Inflammatory macrophage (primary cell): ENCODE measurements at regions not wholly inside any gene's neighbourhood (a gene's known extent, or its start where the extent isn't known, plus 50 kb on each side); places are given as distances from the start of the nearest gene placed in this dataset.

ENCODE experiments used
- DNase-seq, 2 donors: peaks; one replicate each; pipeline ENCODE4 v3.0.0-alpha.2; 2020 to 2022

DNA sequence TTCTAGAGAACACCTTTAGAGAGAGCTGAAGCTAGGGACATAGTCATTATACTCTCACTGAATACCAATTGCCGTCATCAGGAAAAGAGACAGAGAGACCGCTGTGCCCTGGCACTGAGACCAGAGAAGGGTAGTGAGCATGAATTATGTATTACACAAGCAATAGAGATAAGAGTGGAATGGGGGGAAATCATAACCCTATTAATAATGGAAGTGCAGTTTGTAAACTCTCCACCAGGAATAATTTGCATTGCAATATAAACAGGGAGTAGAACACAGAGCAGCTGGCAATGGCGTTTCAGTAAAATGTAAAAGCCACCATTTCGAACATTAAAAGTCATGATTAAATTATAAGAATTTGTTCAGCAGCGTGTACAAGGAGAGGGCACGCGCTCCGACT lies 244.5 kb downstream of the MAFB start:
- DNase-seq = no peak

DNA sequence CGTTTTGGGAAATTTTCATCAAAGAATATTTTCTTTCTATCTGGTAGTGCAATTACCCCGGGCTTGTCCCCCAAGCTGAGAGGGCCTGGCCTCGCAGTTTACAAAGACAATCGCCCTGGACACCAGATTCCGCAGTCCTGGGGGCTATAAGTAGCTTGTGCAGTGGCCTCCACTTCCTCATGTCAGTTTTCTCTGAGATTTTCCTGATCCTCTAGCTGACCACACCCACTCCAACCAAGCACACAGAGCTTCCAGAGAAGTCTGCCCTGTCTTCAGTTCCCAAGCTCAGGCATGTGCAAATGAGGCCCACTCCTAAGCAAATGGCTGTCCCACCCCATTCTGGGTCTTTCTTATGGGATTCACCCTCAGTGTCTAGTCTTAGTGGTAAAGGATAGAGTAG lies 245.3 kb downstream of the MAFB start:
- peak in 1 of 2 donors; percentile 11 for DNase-seq

DNA sequence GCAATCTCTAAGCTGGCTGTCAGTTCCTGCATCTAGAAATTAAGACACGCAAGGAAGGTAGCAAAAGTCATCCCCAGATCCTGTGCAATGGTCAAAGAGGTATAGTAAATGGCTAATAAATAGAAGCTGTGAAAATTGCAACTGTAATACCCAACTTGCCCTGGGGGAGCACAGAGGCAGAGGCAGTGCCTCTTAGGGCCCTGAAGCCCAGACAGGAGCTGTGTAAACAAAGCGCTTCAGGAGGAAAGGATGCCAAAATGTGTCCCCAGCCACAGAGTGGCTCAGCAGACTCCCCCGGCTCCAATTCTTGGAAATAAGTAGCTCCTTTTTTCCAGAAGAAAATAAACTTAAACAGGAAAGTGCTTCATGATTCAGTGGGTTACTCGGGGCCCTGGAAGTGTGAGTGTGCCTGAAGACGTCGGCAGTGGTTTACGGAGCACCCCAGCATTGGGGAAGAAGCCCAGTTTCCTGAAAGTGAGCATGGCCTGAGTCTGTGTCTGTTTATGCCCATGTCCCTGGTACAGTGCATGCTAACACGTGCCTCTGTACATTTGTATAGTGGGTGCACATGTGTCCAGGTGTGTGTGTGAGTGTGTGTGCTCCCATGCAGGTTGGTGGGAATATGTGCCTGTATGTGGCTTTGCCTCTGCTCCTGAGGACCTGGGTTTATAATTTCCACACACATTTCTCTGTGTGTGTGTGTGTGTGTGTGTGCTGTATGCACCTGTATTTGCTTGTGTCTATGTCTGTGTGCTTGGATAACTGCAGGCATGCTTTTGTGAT lies 246.7 kb downstream of the MAFB start:
- DNase-seq = peak in 1 of 2 donors; percentile 23

DNA sequence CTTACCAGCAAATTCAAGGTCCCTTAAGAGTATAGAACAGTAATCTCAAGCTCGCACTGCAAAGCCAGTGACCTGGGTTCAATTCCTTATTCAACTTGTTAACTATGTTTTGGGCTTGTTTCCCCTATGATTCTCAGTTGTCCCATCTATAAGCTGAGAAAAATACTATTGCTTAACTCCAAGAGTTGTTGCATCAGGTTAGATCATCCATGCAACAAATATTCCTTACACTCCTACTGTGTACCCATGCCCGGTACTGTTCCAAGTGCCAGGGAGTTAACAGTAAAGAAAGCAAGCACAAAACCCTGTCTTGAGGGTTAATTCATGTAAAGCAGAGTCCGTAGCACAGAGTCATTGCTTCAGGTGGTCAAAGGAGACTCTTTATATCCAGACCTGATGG lies 247.3 kb downstream of the MAFB start:
- no peak for DNase-seq

DNA sequence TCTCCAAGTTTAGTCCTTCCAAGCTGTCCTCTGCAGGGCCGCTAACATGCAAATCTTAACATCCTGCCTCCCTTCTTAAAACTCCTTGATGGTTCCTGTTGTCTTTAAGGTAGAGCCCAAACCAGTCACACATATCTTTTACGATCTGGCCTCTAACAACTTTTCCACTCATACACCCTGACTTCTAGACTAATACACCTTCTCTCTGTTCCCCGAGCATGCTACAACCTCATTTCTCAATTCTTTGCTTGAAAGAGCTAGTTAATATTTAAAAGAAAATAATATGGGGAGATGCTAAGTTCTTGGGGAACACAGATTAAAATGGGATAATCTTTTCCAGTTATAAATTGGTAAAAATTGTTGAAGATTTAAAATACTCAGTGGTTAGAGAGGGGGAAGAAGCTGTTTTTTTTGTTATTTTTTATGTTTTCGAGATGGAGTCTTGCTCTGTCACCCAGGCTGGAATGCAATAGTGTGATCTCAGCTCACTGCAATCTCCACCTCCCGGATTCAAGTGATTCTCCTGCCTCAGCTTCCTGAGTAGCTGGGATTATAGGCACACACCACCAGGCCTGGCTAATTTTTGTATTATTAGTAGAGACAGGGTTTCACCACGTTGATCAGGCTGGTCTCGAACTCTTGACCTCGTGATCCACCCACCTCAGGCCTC lies 250.7 kb downstream of the MAFB start:
- DNase-seq = no peak

DNA sequence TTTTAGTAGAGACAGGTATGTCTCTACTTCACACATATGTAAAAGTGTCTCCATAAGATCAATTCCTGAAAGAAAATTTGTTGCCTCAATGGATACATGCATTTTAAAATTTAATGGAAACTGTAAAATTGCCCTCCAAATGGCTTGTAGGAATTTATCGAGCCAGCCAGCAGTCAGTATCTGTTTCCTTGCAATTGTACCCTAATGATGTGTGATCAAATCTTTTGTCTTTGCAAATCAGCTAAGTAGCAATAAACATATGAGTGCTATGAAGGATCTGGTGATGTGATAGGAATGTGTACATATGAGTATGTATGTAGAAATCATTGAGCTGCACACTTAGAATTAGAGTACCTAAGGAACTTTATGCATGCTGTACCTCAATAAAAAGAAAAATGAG lies 253.0 kb downstream of the MAFB start:
- DNase-seq = no peak

DNA sequence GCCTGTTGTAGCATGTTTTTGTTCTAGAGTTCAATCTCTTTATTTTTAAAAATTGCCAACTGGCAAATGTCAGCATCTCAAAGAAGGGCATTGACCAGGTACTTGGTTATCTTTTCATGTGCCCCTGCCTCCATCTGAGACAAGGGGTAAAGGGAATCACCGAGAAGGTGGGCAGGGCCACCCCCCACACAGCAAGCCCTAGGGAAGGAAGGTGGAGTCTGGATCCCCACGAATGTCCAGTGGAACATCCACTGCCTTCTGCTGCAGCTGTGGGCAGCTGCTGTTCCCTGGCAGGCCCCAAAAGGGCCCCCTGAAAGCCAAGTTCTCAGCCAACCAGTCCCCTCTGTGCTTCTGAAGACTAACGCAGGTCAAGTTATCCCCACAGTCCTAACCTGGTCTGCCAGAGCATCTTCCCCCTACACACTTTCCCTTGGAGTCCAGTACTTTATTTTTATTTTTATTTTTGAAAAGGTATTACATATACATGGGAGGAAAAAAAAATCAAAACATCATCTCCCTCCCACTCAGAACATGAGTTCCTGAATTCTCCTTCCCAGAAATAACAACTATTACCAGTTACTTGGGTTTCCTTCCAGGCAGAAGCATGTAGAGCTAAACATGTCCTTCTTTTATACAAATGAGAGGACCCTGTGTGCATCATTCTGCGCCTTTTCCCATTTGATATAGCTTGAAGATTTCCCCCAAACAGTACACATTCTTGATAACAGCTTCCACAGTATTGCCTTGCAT lies 253.7 kb downstream of the MAFB start:
- peak; percentile 31 to 40 for DNase-seq

DNA sequence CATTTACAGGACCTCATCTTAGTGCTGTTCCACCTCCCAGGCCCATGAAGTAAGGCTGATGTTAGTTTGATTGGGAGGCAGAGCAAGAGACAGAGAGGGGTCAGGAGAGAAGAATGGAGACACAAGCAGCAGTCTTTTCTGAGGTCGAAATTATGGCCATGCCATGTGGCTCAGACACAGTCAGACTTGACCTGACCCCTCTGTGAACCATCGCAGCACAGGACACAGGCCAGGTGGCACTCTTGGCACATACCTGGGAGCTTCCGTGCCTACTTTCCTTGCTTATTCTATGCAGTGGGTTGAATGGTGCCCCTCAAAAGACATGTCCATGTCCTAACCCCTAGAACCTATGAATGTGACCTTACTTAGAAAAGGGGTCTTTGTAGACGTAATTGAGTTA lies 254.9 kb downstream of the MAFB start:
- no peak for DNase-seq

DNA sequence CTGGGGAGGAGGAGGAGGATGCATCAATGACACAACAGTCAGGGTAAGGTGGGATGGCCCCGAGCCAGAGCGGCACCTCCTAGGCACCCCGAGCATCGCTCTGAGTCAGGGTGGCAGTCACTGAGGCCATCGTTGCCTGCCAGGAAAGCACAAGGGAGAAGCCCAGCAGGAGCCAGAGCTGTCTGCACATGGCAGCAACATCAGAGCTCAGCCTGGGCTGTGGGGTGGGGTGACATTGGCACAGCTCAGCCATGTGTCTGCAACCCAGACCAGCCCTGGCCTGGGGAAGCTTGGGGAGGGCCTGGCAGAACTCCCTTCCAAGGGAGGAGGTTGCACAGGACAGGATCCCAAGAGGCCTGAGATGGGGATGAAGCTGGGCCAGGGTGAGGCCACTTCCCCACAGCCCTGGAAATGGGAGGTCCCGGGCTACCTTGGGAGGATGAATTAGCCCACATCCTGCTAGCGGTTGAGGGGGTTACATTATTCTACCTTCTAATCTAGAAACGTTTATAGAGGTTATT lies 255.6 kb downstream of the MAFB start:
- DNase-seq = no peak

DNA sequence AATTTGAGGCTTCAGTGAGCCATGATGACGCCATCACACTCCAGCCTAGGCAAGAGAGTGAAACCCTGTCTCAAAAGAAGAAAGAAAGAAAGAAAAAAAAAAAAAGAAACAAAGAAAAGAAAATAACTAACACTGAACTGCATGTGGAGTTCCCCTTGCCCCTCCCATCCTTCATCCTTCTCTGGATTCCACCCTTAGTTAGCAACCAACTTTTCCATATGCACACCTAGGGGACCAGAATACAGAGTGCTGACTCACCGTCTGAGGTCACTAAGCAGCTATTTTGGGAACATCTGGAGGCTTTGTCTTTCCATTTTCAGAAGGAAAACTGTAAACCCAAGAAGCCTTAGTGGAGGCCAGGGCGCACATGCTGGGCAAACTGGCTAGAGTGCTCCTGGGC lies 257.4 kb downstream of the MAFB start:
- DNase-seq = no peak

DNA sequence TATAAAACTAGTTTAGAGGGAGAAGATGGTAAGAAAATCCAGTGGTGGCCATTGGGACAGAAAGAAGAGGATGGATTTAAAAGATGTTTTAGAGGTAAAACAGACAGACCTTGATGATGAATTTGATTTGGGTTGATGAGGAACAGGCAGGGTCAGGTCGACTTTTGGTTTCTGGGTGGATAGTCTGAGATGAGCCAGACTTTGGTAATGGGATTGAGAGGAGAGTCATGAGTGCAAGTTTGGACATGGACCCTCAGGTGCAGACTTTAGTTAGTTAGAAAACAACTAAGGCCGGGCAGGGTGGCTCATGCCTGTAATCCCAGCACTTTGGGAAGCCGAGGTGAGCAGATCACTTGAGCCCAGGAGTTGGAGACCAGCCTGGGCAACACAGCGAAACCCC lies 257.9 kb downstream of the MAFB start:
- DNase-seq = no peak

DNA sequence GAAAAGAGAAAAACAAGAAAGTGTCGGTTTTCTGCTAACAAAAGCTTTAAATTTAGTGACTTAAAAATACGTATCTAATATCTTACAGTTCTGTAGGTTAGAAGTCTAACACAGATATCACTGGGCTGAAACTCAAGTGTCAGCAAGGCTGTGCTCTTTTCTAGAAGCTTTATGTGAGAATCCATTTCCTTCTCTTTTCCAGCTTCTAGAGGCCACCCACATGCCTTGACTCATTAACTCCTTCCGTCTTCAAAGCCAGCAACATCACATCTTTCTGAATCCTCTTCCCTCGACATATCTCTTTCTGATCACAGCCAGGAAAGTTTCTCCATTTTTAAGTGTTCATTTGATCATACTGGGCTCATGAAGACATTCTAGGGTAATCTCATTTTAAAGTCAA lies 262.0 kb downstream of the MAFB start:
- peak; percentile 77 to 79 for DNase-seq

DNA sequence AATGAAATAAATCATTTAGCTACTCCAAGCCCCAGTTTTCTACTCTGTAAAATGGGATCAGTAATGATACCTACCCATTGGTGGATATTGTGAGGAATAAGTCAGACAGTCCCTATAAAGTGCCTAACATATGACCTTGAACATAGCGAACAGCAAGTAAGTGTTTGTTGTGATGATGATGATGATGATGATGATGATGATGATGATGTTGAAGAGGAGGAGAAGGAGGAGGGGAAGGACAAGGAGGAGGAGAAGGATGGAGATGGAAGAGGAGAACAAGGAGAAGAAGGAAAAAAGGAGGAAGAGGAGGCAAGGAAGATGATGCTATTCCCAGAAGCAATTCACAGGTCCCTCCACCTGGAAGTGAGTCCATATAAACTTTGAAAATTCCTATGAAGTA lies 264.3 kb downstream of the MAFB start:
- DNase-seq = no peak

DNA sequence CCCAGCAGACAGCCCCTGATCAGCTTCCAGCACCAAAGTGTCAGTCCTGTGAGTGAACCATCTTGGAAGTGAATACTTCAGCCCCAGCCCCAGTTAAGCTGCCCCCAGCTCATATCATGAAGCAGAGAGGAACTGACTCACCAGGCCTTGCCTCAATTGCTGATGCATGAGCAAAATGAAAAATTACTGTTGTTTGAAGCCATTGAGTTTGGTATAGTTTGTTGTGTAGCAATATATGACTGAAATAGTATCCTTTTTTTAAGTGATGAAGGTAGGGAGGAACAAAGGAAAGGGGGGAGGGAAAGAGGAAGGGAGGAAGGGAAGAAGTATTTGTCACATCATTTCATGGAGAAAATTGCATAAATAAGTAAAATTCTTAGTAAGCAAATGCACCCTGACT lies 266.4 kb downstream of the MAFB start:
- DNase-seq = peak in 1 of 2 donors; percentile 25

DNA sequence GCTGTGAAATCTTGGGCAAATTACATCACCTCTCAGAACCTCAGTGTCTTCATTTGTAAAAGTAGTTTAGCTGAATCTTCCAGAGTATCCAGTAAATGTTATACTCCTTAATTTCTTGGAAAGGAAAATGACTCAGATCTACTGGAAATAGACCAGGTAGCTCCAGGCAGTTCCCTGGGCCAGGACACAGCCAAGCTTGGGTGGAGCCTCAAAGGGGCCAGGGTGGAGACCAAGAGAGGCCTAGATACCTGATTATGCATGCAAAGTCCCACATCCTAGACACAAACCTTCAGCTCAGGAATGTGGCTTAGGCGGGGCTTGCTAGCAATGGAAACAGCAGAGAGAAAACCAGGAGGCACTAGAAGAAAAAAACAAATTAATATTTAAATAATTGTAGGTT lies 272.8 kb downstream of the MAFB start:
- DNase-seq = no peak

DNA sequence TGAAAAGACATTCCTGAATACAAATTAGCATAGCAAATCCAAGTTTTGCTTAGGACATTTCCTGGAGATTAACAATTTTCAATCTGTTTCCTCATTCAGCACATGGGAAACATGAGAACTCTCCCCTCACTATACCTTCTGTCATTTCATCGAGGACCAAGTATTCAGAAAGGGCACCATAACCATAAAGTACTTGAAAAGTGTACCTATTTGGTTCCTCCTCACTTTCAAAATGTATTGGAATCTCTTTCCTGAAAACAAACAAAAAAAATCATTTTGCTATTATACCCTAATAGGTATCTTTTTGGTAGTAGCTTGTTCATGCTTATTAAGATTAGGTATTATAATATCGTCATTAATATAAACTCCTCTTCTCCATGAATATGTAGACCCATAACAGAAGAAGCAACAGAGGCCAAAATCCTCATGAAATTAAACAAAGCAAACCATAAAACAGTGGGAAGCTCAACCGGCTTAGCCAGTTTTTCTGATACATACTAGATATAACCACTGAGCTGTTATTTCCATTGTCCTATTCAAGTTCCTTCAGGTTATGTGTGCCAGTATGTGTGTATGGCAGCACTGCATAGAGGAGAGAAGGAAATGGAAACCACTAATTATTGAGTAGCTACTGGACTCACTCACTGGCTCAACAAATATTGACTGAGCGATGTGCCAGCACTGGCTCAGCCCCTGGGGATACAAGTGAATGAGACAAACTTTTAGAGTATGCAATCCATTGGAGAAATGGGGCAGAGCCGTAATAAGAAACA lies 274.0 kb downstream of the MAFB start:
- no peak for DNase-seq

DNA sequence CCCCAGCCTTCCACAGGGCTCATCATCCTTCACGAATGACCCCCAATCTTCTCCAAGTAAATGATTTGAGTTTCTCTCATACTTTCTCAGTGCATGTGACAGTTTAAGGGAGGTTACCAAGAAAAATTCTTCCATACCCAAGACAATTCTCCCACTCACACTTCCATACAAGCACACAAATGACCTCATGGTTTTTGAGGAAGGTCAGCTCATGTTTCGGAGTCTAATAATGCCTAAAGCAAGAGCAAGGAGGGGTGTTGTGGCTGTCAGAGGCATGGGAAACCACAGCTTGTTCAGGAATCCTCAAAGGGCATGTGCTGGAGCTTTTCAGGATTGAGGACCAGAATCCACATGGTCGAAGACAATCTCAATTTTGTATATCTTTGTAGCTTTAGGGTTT lies 279.0 kb downstream of the MAFB start:
- no peak for DNase-seq

DNA sequence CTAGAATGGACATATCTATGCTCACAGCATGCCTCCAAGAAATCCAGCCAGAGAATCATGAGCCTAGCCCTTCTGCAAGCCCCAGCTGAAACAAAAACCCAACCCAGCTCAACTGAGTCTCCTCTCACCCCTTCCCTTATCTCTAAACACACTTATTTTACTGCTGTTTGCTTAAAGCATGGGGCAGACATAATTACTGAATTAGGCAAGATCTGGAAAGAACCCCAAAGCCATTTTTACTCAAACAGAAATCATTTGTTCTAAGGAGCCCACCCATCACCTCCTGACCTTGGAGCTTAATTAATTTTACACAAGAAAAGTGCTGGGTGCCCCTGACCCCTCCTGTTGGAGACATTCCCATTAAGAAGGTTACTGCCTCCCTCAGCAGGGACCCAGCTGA lies 291.6 kb downstream of the MAFB start:
- DNase-seq = no peak

DNA sequence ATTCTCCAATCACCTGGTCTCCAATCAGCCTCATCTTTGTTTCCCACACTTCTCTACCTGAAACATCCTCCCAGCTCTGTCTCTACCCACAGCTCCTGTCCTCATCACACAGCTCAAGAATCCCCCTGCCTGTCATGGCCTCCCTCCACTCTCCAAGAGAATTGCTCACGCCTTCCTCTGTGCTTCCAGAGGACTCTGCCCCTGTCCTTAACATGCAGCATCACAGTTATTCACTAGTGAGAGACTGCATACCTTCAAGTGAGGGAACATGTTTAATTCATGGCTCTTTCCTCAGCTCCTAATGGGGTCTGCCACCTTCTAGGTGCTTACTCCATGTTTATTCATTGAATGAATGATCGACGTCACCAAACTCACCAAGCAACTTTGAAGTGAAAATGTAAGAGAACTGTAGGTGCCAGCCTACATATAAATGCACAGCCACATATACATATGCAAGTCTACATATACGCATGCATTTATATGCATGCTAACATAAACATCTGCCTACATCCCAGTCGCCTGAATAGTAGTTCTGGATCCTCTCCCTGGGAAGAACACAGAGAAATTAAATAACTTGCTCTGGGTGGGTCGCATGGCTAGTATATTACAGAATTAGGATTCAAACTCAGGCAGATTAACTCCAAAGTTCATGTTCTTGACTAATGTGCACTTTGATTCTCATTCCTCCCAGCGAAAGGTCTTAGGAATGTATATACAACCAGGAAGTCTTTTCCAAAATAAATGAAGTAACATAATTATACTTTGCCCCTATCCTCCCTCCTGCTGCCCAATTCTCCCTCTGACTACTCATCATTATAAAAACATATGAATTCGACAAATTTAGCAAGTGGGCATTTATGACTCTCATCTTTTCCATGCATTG lies 295.6 kb downstream of the MAFB start:
- no peak for DNase-seq

DNA sequence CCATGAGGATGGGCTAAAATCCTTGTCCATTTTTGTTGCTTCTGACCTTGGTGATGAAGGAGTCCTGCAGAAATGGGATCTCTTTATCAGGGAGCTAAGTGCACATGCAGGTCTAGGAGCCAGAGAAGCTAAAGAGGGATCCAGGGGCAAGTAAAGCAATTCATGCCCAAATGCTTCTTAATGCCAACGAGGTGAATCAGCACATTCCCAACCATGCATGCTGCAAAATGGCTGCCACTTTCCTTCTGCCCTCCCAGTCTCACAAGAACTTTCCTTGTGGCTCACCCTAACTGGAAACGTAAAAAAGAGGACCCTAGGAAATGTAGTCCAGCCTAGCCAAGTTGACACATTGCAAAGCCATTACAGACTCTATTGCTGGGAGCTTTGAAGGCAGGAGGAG lies 298.4 kb downstream of the MAFB start:
- no peak for DNase-seq

DNA sequence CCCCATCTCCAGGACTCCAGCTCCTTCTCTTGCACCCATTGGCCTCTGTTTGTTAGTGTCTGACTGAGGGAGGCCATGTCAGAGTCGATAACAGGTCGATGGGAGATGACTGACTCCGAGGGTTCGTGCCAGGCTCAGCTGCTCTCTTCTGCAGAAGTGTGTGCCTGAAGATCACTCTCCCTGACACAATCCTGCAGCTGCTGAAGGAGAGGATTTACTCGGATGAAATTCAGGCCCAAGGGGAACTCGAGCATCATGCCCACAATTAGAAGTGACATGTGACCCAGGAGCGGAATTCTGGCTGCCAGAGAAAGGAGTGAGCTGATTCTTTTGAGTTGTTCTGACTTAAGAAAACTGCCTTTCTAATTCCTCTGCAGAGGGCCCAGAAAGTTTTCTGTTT lies 318.2 kb downstream of the MAFB start:
- no peak for DNase-seq

DNA sequence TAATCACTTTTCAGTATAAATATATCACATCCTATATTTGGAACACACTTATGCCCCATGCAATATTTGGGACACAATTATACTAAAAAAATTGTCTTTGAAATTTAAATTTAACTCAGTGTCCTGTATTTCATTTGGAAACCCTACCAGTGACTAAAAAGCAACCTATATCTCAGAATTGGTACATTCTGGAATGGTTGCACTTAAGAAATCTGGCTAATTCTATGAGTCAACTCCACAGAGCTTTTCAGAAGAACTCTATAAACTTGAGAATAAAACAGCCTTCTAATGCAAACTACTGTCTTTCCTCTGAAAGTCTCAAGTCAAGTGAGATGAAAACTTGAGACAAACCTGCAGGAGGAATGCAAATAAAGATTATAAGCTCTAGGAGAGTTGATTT lies 320.2 kb downstream of the MAFB start:
- DNase-seq = no peak
